Kidney epithelial cell (primary cell): ENCODE measurements at regions not wholly inside any gene's neighbourhood (a gene's known extent, or its start where the extent isn't known, plus 50 kb on each side); places are given as distances from the start of the nearest gene placed in this dataset.

Experiments used
- DNase-seq: peaks from one replicate; pipeline ENCODE4 v3.0.0-alpha.2; 2010; ENCODE audit warnings: low read depth
- H3K27me3 ChIP-seq: 2 replicates; pipeline ENCODE4 v1.6.0; 2011; ENCODE audit warnings: low read length; ENCODE audit not compliant: control insufficient read depth, insufficient read depth
- H3K36me3 ChIP-seq: 2 replicates; pipeline ENCODE4 v1.5.1; 2011; ENCODE audit warnings: low read length; ENCODE audit not compliant: control insufficient read depth, insufficient read depth
- H3K4me3 ChIP-seq: 2 replicates; pipeline ENCODE4 v1.5.1; 2011; ENCODE audit warnings: low read depth, mild to moderate bottlenecking, control low read depth, low read length
- CTCF ChIP-seq: IDR thresholded peaks from 2 replicates; pipeline ENCODE4 v1.5.1; 2011; ENCODE audit warnings: mild to moderate bottlenecking, moderate library complexity, low read length, control low read depth, inconsistent platforms; ENCODE audit not compliant: insufficient read depth, poor library complexity, severe bottlenecking

GRCh38 chr5:30605693-30606268, 587.7 kb upstream of the CDH6 start:
- H3K36me3 ChIP-seq, result no peaks in the 10 kb centered on the region
- no peak for DNase-seq
- TF ChIP-seq CTCF, result no peak
- no peak overlapping the region for H3K4me3 ChIP-seq
- H3K27me3 ChIP-seq, result no peaks in the 10 kb centered on the region

- TF ChIP-seq CTCF, result no peak
- Histone ChIP-seq H3K36me3 (no peaks in the 10 kb centered on the region), H3K4me3 (no peak overlapping the region)
These were observed 588.7 kb upstream of the CDH6 start for GRCh38 chr5:30604648-30605262.

GRCh38 chr5:30600892-30601291, 592.6 kb upstream of the CDH6 start:
- no peaks in the 10 kb centered on the region for H3K36me3 ChIP-seq
- H3K27me3 ChIP-seq, result no peaks in the 10 kb centered on the region
- DNase-seq, result no peak
- TF ChIP-seq CTCF, result no peak
- no peak overlapping the region for H3K4me3 ChIP-seq

More at GRCh38 chr5:30604648-30605262, 588.7 kb upstream of the CDH6 start:
- no peaks in the 10 kb centered on the region for H3K27me3 ChIP-seq
- DNase-seq, result no peak

- DNase-seq, result no peak
- TF ChIP-seq CTCF, result no peak
- Histone ChIP-seq H3K27me3 (no peaks in the 10 kb centered on the region), H3K4me3 (no peak overlapping the region), H3K36me3 (no peaks in the 10 kb centered on the region)
These were observed 596.9 kb upstream of the CDH6 start for GRCh38 chr5:30596495-30597064.

- TF ChIP-seq CTCF, result no peak
- Histone ChIP-seq H3K36me3 (no peaks in the 10 kb centered on the region), H3K4me3 (no peak overlapping the region), H3K27me3 (no peaks in the 10 kb centered on the region)
- no peak for DNase-seq
These were observed 599.2 kb upstream of the CDH6 start for GRCh38 chr5:30594331-30594730.

- TF ChIP-seq CTCF, result no peak
- H3K36me3 ChIP-seq, result no peaks in the 10 kb centered on the region
- H3K4me3 ChIP-seq, result no peak overlapping the region
- H3K27me3 ChIP-seq, result no peaks in the 10 kb centered on the region
- DNase-seq, result no peak
These were observed 600.7 kb upstream of the CDH6 start for GRCh38 chr5:30592833-30593232.
